Activated T-cell treated with anti-CD3 and anti-CD28 coated beads, Interleukin-2, amount 50 U/mL, for 72 hours (primary cell): ENCODE measurements at regions not wholly inside any gene's neighbourhood (a gene's known extent, or its start where the extent isn't known, plus 50 kb on each side); places are given as distances from the start of the nearest gene placed in this dataset.

Experiments used
- ATAC-seq, 2 donors: fragments of 150-1000 bp; cut with Tn5 transposase; replicated peaks in 1 of 2; 2 replicates each; pipeline ENCODE4 v1.10.0; 2021; ENCODE audit warnings: moderate library complexity in 2 of 2, mild to moderate bottlenecking in 1 of 2
- DNase-seq, 2 donors: peaks; one replicate each; pipeline ENCODE4 v3.0.0; 2021 to 2022; ENCODE audit warnings: mixed read lengths in 1 of 2
- H3K27ac Mint-ChIP-seq: one replicate; pipeline ENCODE4 v1.8.0; 2022; ENCODE audit warnings: mild to moderate bottlenecking, moderate library complexity, mixed read lengths
- H3K27me3 Mint-ChIP-seq: one replicate; pipeline ENCODE4 v1.8.0; 2022; ENCODE audit warnings: low read depth, mixed read lengths
- H3K36me3 Mint-ChIP-seq, 2 donors: one replicate each; pipeline ENCODE4 v1.8.0; 2022; ENCODE audit warnings: mixed read lengths in 2 of 2, mild to moderate bottlenecking in 1 of 2; ENCODE audit not compliant: insufficient read depth in 2 of 2
- H3K4me1 Mint-ChIP-seq: one replicate; pipeline ENCODE4 v1.8.0; 2022; ENCODE audit warnings: low read depth, mixed read lengths
- H3K4me3 Mint-ChIP-seq, 2 donors: one replicate each; pipeline ENCODE4 v1.8.0; 2022; ENCODE audit warnings: mild to moderate bottlenecking in 2 of 2, mixed read lengths in 2 of 2, moderate library complexity in 2 of 2
- H3K9me3 Mint-ChIP-seq, 2 donors: one replicate each; pipeline ENCODE4 v1.8.0; 2022; ENCODE audit warnings: mixed read lengths in 2 of 2

DNA sequence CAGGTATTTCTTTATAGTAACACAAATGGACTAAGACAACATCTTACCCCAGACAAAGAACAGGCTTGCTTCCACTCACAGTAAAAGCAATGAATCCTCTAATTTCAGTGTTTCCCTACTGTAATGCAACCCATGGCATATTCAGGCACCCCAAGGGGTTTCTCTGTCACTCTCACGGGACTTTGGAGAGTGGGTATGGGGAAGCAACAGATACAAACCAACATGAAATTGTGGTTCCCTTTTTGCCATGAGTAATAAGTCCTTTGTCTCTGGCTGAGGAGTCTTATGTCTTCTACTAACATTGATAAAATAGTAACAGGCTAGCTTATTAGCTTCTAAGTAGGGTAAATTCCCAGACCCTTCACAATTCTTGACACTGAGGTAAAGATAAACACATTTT lies 51.4 kb upstream of the AOAH start:
- H3K9me3 Mint-ChIP-seq: peaks cover 4 to 5% of the 10 kb centered on the region in 2 donors
- peaks cover 55% of the 10 kb centered on the region for H3K4me1 Mint-ChIP-seq
- DNase-seq: no peak
- no peaks in the 10 kb centered on the region for H3K27me3 Mint-ChIP-seq
- peaks cover 3 to 9% of the 10 kb centered on the region in 2 donors for H3K36me3 Mint-ChIP-seq
- no peak for ATAC-seq
- H3K4me3 Mint-ChIP-seq: no peak overlapping the region
- no peak overlapping the region for H3K27ac Mint-ChIP-seq

DNA sequence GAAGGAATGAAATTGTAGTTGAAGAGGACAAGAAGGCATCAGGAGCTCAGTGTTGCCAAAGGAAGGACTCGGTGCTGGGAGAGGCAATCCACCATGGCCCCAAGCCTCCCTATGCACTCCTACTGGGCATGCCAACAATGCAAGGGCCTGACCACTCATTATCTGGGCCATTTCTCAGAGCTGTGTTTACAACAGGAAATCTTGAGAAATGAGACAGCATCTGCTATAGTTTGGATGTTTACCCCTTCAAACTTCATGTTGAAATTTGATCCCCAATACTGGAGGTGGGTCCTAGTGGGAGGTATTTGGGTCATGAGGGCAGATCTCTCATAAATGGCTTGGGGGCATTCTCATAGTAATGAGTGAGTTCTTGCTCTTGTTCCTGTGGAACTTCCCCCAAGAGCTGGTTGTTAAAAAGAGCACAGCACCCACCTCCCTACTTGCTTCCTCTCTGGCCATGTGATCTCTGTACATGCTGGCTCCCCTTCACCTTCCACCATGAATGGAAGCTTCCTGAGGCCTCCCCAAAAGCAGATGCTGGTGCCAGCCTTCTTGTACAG lies 50.8 kb upstream of the AOAH start:
- Mint-ChIP-seq H3K9me3 (peaks cover 4 to 5% of the 10 kb centered on the region in 2 donors), H3K4me1 (peaks cover 49% of the 10 kb centered on the region), H3K27me3 (no peaks in the 10 kb centered on the region), H3K36me3 (peaks cover 3 to 9% of the 10 kb centered on the region in 2 donors), H3K4me3 (no peak overlapping the region), H3K27ac (no peak overlapping the region)
- DNase-seq (no peak), ATAC-seq (no peak)
